NCI-H187 treated with DMSO at 0.1 percent for 48 hours (cell line): ENCODE measurements at regions not wholly inside any gene's neighbourhood (a gene's known extent, or its start where the extent isn't known, plus 50 kb on each side); places are given as distances from the start of the nearest gene placed in this dataset.
"Not testable (repeated sequence)": the region's sequence is repeated elsewhere in the genome, so short reads cannot be mapped to it uniquely, and the experiment has no call there.

Experiments
- DNase-seq: peaks from one replicate; lab custom pipeline; 2025; lab: John Stamatoyannopoulos, UW

GRCh38 chr20:56872620-56873458 lies 243.7 kb downstream of the TFAP2C start:
- no peak for DNase-seq

GRCh38 chr20:56873836-56874235 lies 244.7 kb downstream of the TFAP2C start:
- DNase-seq: no peak

- no peak for DNase-seq
Measured at GRCh38 chr20:56875052-56875659, 246.1 kb downstream of the TFAP2C start.

GRCh38 chr20:56875803-56876202 lies 246.7 kb downstream of the TFAP2C start:
- DNase-seq: no peak

- DNase-seq: no peak
Measured at GRCh38 chr20:56885521-56885920, 256.4 kb downstream of the TFAP2C start.

GRCh38 chr20:56890011-56890410 lies 260.9 kb downstream of the TFAP2C start:
- DNase-seq: no peak

- no peak for DNase-seq
Measured at GRCh38 chr20:56893226-56893917, 264.3 kb downstream of the TFAP2C start.

- DNase-seq: no peak
Measured at GRCh38 chr20:56896447-56896846, 267.3 kb downstream of the TFAP2C start.

- DNase-seq: no peak
Measured at GRCh38 chr20:56897318-56897957, 268.3 kb downstream of the TFAP2C start.

GRCh38 chr20:56897958-56898349 lies 268.8 kb downstream of the TFAP2C start:
- DNase-seq: no peak

- DNase-seq: no peak
Measured at GRCh38 chr20:56899506-56899905, 270.4 kb downstream of the TFAP2C start.

GRCh38 chr20:56900252-56900651 lies 271.1 kb downstream of the TFAP2C start:
- DNase-seq: no peak

GRCh38 chr20:56903421-56903820 lies 274.3 kb downstream of the TFAP2C start:
- no peak for DNase-seq

GRCh38 chr20:56903858-56904257 lies 274.8 kb downstream of the TFAP2C start:
- DNase-seq: no peak

- no peak for DNase-seq
Measured at GRCh38 chr20:56909918-56910714, 281.0 kb downstream of the TFAP2C start.

GRCh38 chr20:56911946-56912345 lies 282.8 kb downstream of the TFAP2C start:
- DNase-seq: no peak

- DNase-seq: no peak
Measured at GRCh38 chr20:56914532-56914931, 285.4 kb downstream of the TFAP2C start.

GRCh38 chr20:56916345-56916622 lies 287.2 kb downstream of the TFAP2C start:
- no peak for DNase-seq

- not testable (repeated sequence) for DNase-seq
Measured at GRCh38 chr20:56920041-56920440, 290.9 kb downstream of the TFAP2C start.

GRCh38 chr20:56922497-56922896 lies 293.4 kb downstream of the TFAP2C start:
- no peak for DNase-seq

- DNase-seq: no peak
Measured at GRCh38 chr20:56924292-56925081, 295.4 kb downstream of the TFAP2C start.
